Heart left ventricle (tissue), 16 donors: ENCODE measurements at regions not wholly inside any gene's neighbourhood (a gene's known extent, or its start where the extent isn't known, plus 50 kb on each side); places are given as distances from the start of the nearest gene placed in this dataset.

ENCODE experiments used
- ATAC-seq, 4 donors: fragments of 200-7000 bp; cut with Tn5 transposase; one replicate each; pipeline ENCODE4 v1.9.1; 2020 to 2022; ENCODE audit warnings: moderate library complexity in 4 of 4, mild to moderate bottlenecking in 3 of 4, moderate number of reproducible peaks in 1 of 4
- DNase-seq, 5 donors: peaks; one replicate each; pipeline ENCODE4 v3.0.0-alpha.2; 2020
- H3K27ac ChIP-seq, 12 donors: fragments of 200-600 bp; sonication (generic) in 4 of 12; one replicate each; pipeline versions ENCODE4 v1.5.0 to v1.8.0; 2016 to 2022; ENCODE audit warnings: mild to moderate bottlenecking in 2 of 12
- H3K27me3 ChIP-seq, 9 donors: fragments of 200-600 bp; sonication (generic) in 2 of 9; one replicate each; pipeline versions ENCODE4 v1.5.1 to v1.8.0; 2016 to 2022; ENCODE audit warnings: mild to moderate bottlenecking in 3 of 9
- H3K36me3 ChIP-seq, 9 donors: fragments of 200-600 bp; sonication (generic) in 2 of 9; one replicate each; pipeline versions ENCODE4 v1.5.0 to v1.8.0; 2018 to 2022; ENCODE audit warnings: mild to moderate bottlenecking in 2 of 9
- H3K4me1 ChIP-seq, 12 donors: fragments of 200-600 bp; sonication (generic) in 4 of 12; one replicate each; pipeline versions ENCODE4 v1.5.0 to v1.8.0; 2016 to 2022; ENCODE audit warnings: mild to moderate bottlenecking in 3 of 12
- H3K4me3 ChIP-seq, 12 donors: fragments of 200-600 bp; sonication (generic) in 4 of 12; one replicate each; pipeline versions ENCODE4 v1.5.0 to v1.8.0; 2017 to 2022; ENCODE audit warnings: mild to moderate bottlenecking in 9 of 12, moderate library complexity in 4 of 12
- H3K9me3 ChIP-seq, 12 donors: fragments of 200-600 bp; sonication (generic) in 4 of 12; one replicate each; pipeline versions ENCODE4 v1.5.0 to v1.8.0; 2016 to 2022; ENCODE audit warnings: mild to moderate bottlenecking in 1 of 12
- POLR2A ChIP-seq, 2 donors: fragments of 450-650 bp; IDR thresholded peaks; one replicate each; pipeline ENCODE4 v1.6.1; 2017; ENCODE audit warnings: antibody characterized with exemption in 2 of 2, mild to moderate bottlenecking in 2 of 2, moderate library complexity in 2 of 2
- WGBS, 4 donors: extraction: QIAGEN DNeasy Blood & Tissue Kit in 2 of 4; methylation state at CpG; one replicate each; pipeline versions ENCODE4 v1.1.5 to v1.1.7; 2013 to 2018; 5-methylcytosine and 5-hydroxymethylcytosine counted together
- intact Hi-C, 10 donors: fragments of 100-400 bp; cut with DNase I; formaldehyde crosslinking; loops; one replicate each; pipeline versions ENCODE4 v1.11.1 to v1.14.2; 2022
- TF ChIP-seq, protein P1 (sequence below), 12 donors: fragments of 200-600 bp; sonication (generic) in 4 of 12; IDR thresholded peaks; one replicate each; pipeline versions ENCODE4 v1.5.0 to v1.8.0; 2018 to 2022; ENCODE audit warnings: antibody characterized with exemption in 12 of 12, mild to moderate bottlenecking in 5 of 12
- donor health status: ischemic (EF 13 %, LVEDD 7.1; RV severe dilation, severe dysfunction).
- donor health status: healthy with polysubstance abuse.
- donor health status: DM: no; HTN: yes; CAD: no.
- donor health status: DM: no; HTN: no; CAD: no.
- donor health status: ischemic (EF 25% LVEDD 6.9; RV normal size, moderate dysfunction).
- donor health status: ischemic (EF 25% LVEDD 5.7; RV mildly dilated, moderate dysfunction).
- donor health status: healthy.
- donor health status: DM: yes; HTN: yes; CAD: no.
- donor health status: ischemic (EF 35%, LVEDD 5.7; RV mildly dilated, moderate dysfunction).
- donor health status: nonischemic (EF 11% LVEDD 7.7; RV severe dilation, severe dysfunction).
- donor health status: DM: yes; HTN: yes; CAD: no.
- donor health status: PGD.
- donor health status: ischemic (EF 29% LVEDD 5.4; RV normal size, mild dysfunction).
- donor health status: nonischemic (EF 23%, LVEDD 6.1; RV moderate dilation, normal function).

- no peak for ATAC-seq
- H3K27me3 ChIP-seq, result no peaks in the 10 kb centered on the region
- intact Hi-C loops, result no loop called here
- WGBS, 4 donors, result 38 to 92% (median 64%) methylated on average over 1 of the region's 1 CpG
- H3K4me1 ChIP-seq, result peaks cover 0 to 9% (median 0%) of the 10 kb centered on the region in 12 donors
- H3K4me3 ChIP-seq, result no peak overlapping the region
- no peak for DNase-seq
- H3K27ac ChIP-seq, result no peak overlapping the region
- H3K9me3 ChIP-seq, result no peaks in the 10 kb centered on the region
- no peaks in the 10 kb centered on the region for H3K36me3 ChIP-seq
- no peak for TF ChIP-seq POLR2A (IDR thresholded peaks at IDR 0.05)
- TF ChIP-seq, protein P1, sequence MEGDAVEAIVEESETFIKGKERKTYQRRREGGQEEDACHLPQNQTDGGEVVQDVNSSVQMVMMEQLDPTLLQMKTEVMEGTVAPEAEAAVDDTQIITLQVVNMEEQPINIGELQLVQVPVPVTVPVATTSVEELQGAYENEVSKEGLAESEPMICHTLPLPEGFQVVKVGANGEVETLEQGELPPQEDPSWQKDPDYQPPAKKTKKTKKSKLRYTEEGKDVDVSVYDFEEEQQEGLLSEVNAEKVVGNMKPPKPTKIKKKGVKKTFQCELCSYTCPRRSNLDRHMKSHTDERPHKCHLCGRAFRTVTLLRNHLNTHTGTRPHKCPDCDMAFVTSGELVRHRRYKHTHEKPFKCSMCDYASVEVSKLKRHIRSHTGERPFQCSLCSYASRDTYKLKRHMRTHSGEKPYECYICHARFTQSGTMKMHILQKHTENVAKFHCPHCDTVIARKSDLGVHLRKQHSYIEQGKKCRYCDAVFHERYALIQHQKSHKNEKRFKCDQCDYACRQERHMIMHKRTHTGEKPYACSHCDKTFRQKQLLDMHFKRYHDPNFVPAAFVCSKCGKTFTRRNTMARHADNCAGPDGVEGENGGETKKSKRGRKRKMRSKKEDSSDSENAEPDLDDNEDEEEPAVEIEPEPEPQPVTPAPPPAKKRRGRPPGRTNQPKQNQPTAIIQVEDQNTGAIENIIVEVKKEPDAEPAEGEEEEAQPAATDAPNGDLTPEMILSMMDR (IDR thresholded peaks at IDR 0.05), result no peak
Observed at GRCh38 chr18:45236676-45237075, 378.6 kb upstream of the SLC14A2 start.

DNA sequence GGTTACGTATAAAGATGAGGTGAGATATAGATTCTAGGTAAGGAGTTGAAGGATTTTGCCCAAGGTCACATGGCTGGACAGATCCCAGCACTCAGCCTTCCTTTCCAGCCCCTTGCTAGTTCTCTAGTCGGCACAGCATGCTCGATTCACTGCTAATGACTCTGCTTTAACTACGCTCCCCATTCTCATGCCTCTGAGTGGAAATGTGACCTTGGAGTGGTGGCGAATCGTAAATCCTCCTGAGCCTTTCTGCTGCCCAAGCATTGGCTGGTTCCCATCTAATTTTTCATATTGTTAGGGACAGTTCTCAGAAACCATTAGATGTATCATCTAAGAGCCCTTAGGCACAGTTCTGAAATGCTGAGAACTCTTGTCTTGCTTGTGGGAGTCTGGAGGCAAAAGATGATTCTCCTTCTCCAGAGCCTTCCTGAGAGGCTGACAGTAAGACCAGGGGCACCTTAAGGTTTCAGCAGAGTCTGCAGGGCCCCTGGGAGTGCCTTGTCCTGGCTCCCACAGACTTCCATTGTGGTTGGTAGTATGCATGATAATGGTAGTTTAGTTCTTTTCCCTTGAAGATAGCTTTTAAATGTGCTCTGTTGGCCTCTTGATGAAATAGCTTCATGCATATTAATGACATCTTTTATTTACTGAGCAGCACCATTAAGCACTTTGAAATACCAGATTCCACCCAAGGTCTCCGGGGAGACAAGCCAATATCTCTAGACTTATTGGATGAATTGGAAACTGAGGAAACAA is 377.8 kb upstream of the SLC14A2 start:
- TF ChIP-seq, protein P1 (IDR thresholded peaks at IDR 0.05), result no peak
- no peak for TF ChIP-seq POLR2A (IDR thresholded peaks at IDR 0.05)
- Histone ChIP-seq H3K27ac (no peak overlapping the region), H3K4me3 (no peak overlapping the region), H3K27me3 (no peaks in the 10 kb centered on the region), H3K9me3 (no peaks in the 10 kb centered on the region), H3K4me1 (peaks cover 0 to 9% (median 0%) of the 10 kb centered on the region in 12 donors), H3K36me3 (no peaks in the 10 kb centered on the region)
- 91 to 94% (median 93%) methylated on average over 7 of the region's 7 CpGs for whole genome bisulfite sequencing, 4 donors
- intact Hi-C loops, result no loop called here
- ATAC-seq (no peak), DNase-seq (no peak)

DNA sequence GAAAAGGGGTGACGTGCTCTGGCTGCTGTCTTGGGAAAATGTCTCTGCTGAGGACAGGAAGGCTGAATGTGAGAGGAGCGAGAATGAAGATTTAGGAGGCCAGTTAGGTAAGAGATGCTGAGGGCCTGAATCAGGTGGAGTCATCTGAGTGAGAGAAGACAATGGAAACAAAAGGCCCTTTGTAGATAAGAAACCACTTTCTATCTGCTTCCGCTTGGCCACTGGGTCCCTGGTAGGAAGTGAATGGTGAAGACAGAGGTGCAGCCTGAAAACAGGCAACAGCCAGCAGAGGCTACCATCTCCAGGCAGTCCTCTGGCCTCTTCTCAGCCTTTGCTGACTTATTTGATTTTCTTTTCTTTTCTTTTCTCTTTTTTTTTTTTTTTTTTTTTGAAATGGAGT is 374.0 kb upstream of the SLC14A2 start:
- Histone ChIP-seq H3K36me3 (no peaks in the 10 kb centered on the region), H3K4me3 (no peak overlapping the region), H3K27me3 (no peaks in the 10 kb centered on the region), H3K4me1 (peaks cover 0 to 20% (median 8%) of the 10 kb centered on the region in 12 donors), H3K9me3 (no peaks in the 10 kb centered on the region), H3K27ac (no peak overlapping the region)
- 85 to 91% (median 89%) methylated on average over 3 of the region's 3 CpGs for WGBS, 4 donors
- intact Hi-C loops, result loop anchor here in 2 of 10 donors (10.0 kb wide), 2 partner anchors 64 to 84 kb away; no protein-coding TSS in a partner anchor
- no peak for TF ChIP-seq POLR2A (IDR thresholded peaks at IDR 0.05)
- TF ChIP-seq, protein P1 (IDR thresholded peaks at IDR 0.05), result no peak
- ATAC-seq (no peak), DNase-seq (no peak)

DNA sequence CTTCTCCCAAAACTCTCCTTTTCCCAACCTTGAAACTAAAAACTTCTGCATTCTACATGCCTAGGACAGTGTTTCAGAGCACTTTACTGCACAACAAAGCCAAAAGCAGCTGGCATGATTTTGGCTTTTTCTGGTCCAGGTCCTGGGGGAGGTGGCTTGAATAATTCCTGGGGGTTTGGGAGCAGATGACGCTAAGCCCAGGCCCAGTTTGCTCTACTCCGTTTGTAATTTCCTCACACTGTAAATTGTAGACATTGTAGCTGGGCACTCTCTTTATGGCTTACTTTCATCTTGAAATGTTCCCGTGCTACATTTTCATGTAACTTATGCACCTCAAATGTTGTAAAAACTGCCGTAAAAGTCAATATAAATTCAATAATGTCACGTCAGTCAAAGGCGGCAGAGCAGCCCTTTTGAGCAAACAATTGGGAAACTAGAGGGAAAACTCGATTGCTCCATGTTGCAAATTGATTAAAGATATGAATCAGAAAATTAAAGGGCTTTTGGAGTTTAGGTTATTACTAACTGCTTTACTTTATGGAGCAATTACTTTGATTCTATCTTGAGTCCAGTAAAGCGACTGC is 373.2 kb upstream of the SLC14A2 start:
- DNase-seq (no peak), ATAC-seq (no peak)
- no peaks in the 10 kb centered on the region for H3K36me3 ChIP-seq
- H3K4me1 ChIP-seq, result peaks cover 0 to 20% (median 7%) of the 10 kb centered on the region in 12 donors
- intact Hi-C loops, result loop anchor here in 2 of 10 donors (10.0 kb wide), 2 partner anchors 63 to 83 kb away; no protein-coding TSS in a partner anchor
- WGBS, 4 donors, result 90 to 94% (median 93%) methylated on average over 8 of the region's 8 CpGs
- H3K27ac ChIP-seq, result no peak overlapping the region
- TF ChIP-seq, protein P1 (IDR thresholded peaks at IDR 0.05), result no peak
- TF ChIP-seq POLR2A (IDR thresholded peaks at IDR 0.05), result no peak
- no peaks in the 10 kb centered on the region for H3K27me3 ChIP-seq
- H3K4me3 ChIP-seq, result no peak overlapping the region
- no peaks in the 10 kb centered on the region for H3K9me3 ChIP-seq
